Epithelial cell of esophagus (primary cell): ENCODE measurements at regions not wholly inside any gene's neighbourhood (a gene's known extent, or its start where the extent isn't known, plus 50 kb on each side); places are given as distances from the start of the nearest gene placed in this dataset.

Experiments
- DNase-seq: peaks from one replicate; pipeline ENCODE4 v3.0.0; 2010; ENCODE audit warnings: low read depth
- H3K4me3 ChIP-seq: 2 replicates; pipeline ENCODE4 v1.5.1; 2011; ENCODE audit warnings: mild to moderate bottlenecking, low read length, control low read depth
- CTCF ChIP-seq: IDR thresholded peaks from 2 replicates; pipeline ENCODE4 v1.5.1; 2011; ENCODE audit warnings: low read depth, mild to moderate bottlenecking, low read length, control low read depth, inconsistent platforms; ENCODE audit not compliant: insufficient read depth; ENCODE audit errors: missing control alignments

- no peak overlapping the region for H3K4me3 ChIP-seq
- no peak for DNase-seq
- TF ChIP-seq CTCF: no peak
These were observed 102.4 kb upstream of the TBL1X start for GRCh38 chrX:9362363-9362928.

GRCh38 chrX:9367421-9367820, 97.4 kb upstream of the TBL1X start:
- H3K4me3 ChIP-seq: no peak overlapping the region
- TF ChIP-seq CTCF: no peak
- no peak for DNase-seq

- no peak for TF ChIP-seq CTCF
- DNase-seq: no peak
- no peak overlapping the region for H3K4me3 ChIP-seq
These were observed 96.6 kb upstream of the TBL1X start for GRCh38 chrX:9368262-9368661.

GRCh38 chrX:9369802-9370291, 95.0 kb upstream of the TBL1X start:
- no peak for DNase-seq
- H3K4me3 ChIP-seq: no peak overlapping the region
- TF ChIP-seq CTCF: no peak

GRCh38 chrX:9370893-9371292, 94.0 kb upstream of the TBL1X start:
- no peak overlapping the region for H3K4me3 ChIP-seq
- no peak for DNase-seq
- TF ChIP-seq CTCF: no peak

GRCh38 chrX:9372866-9373265, 92.0 kb upstream of the TBL1X start:
- no peak overlapping the region for H3K4me3 ChIP-seq
- TF ChIP-seq CTCF: no peak
- DNase-seq: no peak

- no peak overlapping the region for H3K4me3 ChIP-seq
- DNase-seq: no peak
- TF ChIP-seq CTCF: no peak
These were observed 91.1 kb upstream of the TBL1X start for GRCh38 chrX:9373789-9374188.
